HepG2 (cell line): ENCODE measurements at regions not wholly inside any gene's neighbourhood (a gene's known extent, or its start where the extent isn't known, plus 50 kb on each side); places are given as distances from the start of the nearest gene placed in this dataset.

Experiments
- ATAC-seq: fragments of 200-7000 bp; cut with Tn5 transposase; 3 replicates; pipeline ENCODE4 v1.9.1; 2020; ENCODE audit warnings: mild to moderate bottlenecking, moderate library complexity
- BruUV-seq: library from RNA; stranded (reverse); fragments of 400-500 nt; replicated peaks from 2 replicates; lab custom pipeline; 2021; lab: Mats Ljungman, UMichigan
- CTCF ChIA-PET: fragments of 300-600 bp; formaldehyde crosslinking; extraction: SDS; loops from one replicate; lab custom pipeline; 2021; ENCODE audit warnings: low total read pairs, inconsistent platforms, low intra/inter-chr PET ratio; lab: Yijun Ruan, JAX
- POLR2A ChIA-PET: fragments of 350-600 bp; sonication (Branson Sonifier 250); formaldehyde crosslinking; loops from one replicate; lab custom pipeline; 2020; ENCODE audit warnings: antibody characterized with exemption, inconsistent platforms; lab: Yijun Ruan, JAX
- DNase-seq: peaks from one replicate; pipeline ENCODE4 v3.0.0-alpha.2; 2015; ENCODE audit warnings: low spot score
- FAIRE-seq: peaks from 3 replicates; lab custom pipeline; 2011; peaks lifted over from hg19 to GRCh38; lab: Jason Lieb, UNC
- H2AFZ ChIP-seq: one replicate; pipeline ENCODE4 v1.6.1; 2011; ENCODE audit warnings: low read length, inconsistent platforms
- H3K27ac ChIP-seq: fragments of 300-600 bp; 3 replicates; pipeline ENCODE4 v1.8.0; 2011; ENCODE audit warnings: mixed run types, mild to moderate bottlenecking, mixed read lengths, low read length, inconsistent platforms; ENCODE audit not compliant: insufficient read depth; ENCODE audit errors: extremely low read length
- H3K27me3 ChIP-seq, 2 experiments: fragments of 200-600 bp in 1 of 2; 2 replicates in 1 of 2; 3 replicates in 1 of 2; pipeline versions ENCODE4 v1.6.0 to v1.8.0; 2011; ENCODE audit warnings: low read length in 2 of 2, mild to moderate bottlenecking in 2 of 2, moderate library complexity in 2 of 2, inconsistent platforms in 1 of 2; ENCODE audit not compliant: insufficient read depth in 2 of 2, control insufficient read depth in 1 of 2
- H3K36me3 ChIP-seq, 2 experiments: fragments of 200-600 bp in 1 of 2; replicated peaks in 1 of 2; 2 replicates in 1 of 2; 3 replicates in 1 of 2; pipeline versions ENCODE4 v1.5.1 to v1.8.0; 2011; ENCODE audit warnings: low read length in 2 of 2, inconsistent platforms in 1 of 2; ENCODE audit not compliant: insufficient read depth in 2 of 2, control insufficient read depth in 1 of 2
- H3K4me1 ChIP-seq: 2 replicates; pipeline ENCODE4 v1.5.1; 2012; ENCODE audit warnings: low read length, inconsistent platforms; ENCODE audit not compliant: insufficient read depth
- H3K4me2 ChIP-seq: 2 replicates; pipeline ENCODE4 v1.6.0; 2011; ENCODE audit warnings: low read depth, low read length, inconsistent platforms
- H3K4me3 ChIP-seq, 3 experiments: fragments of 200-600 bp in 1 of 3; sonication (generic), shearing (Covaris generic) in 1 of 3; replicated peaks in 1 of 3; 2 replicates each; pipeline ENCODE4 v1.5.1; 2011 to 2016; ENCODE audit warnings: low read length in 3 of 3, inconsistent platforms in 2 of 3, low read depth in 2 of 3, mild to moderate bottlenecking in 2 of 3, control low read depth in 1 of 3, mixed read lengths in 1 of 3; ENCODE audit not compliant: insufficient read depth in 1 of 3
- H3K79me2 ChIP-seq: one replicate; pipeline ENCODE4 v1.6.1; 2011; ENCODE audit warnings: low read length, inconsistent platforms; ENCODE audit not compliant: insufficient read depth
- H3K9ac ChIP-seq: 2 replicates; pipeline ENCODE4 v1.6.0; 2011; ENCODE audit warnings: mild to moderate bottlenecking, low read depth, low read length, inconsistent platforms; ENCODE audit not compliant: insufficient read depth
- H3K9me3 ChIP-seq: 2 replicates; pipeline ENCODE4 v1.5.1; 2012; ENCODE audit warnings: mild to moderate bottlenecking, low read length
- H4K20me1 ChIP-seq: 2 replicates; pipeline ENCODE4 v1.6.0; 2011; ENCODE audit warnings: inconsistent platforms, mild to moderate bottlenecking, low read length, moderate library complexity; ENCODE audit not compliant: insufficient read depth
- AKAP8 ChIP-seq: sonication (generic); formaldehyde crosslinking; IDR thresholded peaks from 2 replicates; pipeline ENCODE4 v1.5.1; 2020; ENCODE audit warnings: mild to moderate bottlenecking, missing genetic modification reagents
- HMG20A ChIP-seq: IDR thresholded peaks from 2 replicates; pipeline ENCODE4 v1.6.1; 2016; ENCODE audit warnings: borderline replicate concordance
- RCOR2 ChIP-seq: IDR thresholded peaks from 2 replicates; pipeline ENCODE4 v1.6.1; 2016; ENCODE audit warnings: missing biosample characterization, missing genetic modification reagents
- SRSF9 ChIP-seq: fragments of 200-400 bp; formaldehyde crosslinking; IDR thresholded peaks from 2 replicates; pipeline ENCODE4 v1.6.1; 2018; ENCODE audit warnings: borderline replicate concordance, mild to moderate bottlenecking, low read depth, low read length; ENCODE audit not compliant: insufficient read depth, poor library complexity, severe bottlenecking
- ZNF343 ChIP-seq: sonication (generic); formaldehyde crosslinking; IDR thresholded peaks from 2 replicates; pipeline ENCODE4 v1.4.0; 2020; ENCODE audit warnings: mild to moderate bottlenecking, missing genetic modification reagents
- ZNF367 ChIP-seq: sonication (generic); formaldehyde crosslinking; IDR thresholded peaks from 2 replicates; pipeline ENCODE4 v1.4.0; 2020; ENCODE audit warnings: missing genetic modification reagents, borderline replicate concordance
- ZNF614 ChIP-seq: IDR thresholded peaks from 2 replicates; pipeline ENCODE4 v1.6.1; 2018; ENCODE audit warnings: missing biosample characterization, missing genetic modification reagents, inconsistent platforms, borderline replicate concordance
- ZSCAN31 ChIP-seq: sonication (generic); formaldehyde crosslinking; IDR thresholded peaks from 2 replicates; pipeline ENCODE4 v1.5.0; 2020; ENCODE audit warnings: low read depth, mild to moderate bottlenecking, missing genetic modification reagents
- WGBS: methylation state at CpG from one replicate; pipeline ENCODE4 v1.1.6; 2017; ENCODE audit warnings: low lambda C conversion rate; 5-methylcytosine and 5-hydroxymethylcytosine counted together
- in situ Hi-C: cut with HindIII; loops from 2 replicates; pipeline ENCODE4 v1.10.0; 2017; ENCODE audit warnings: low pct_unique_long_range_greater_than_20kb; ENCODE audit not compliant: extremely low pct_ligation_motif_present
- intact Hi-C: fragments of 100-400 bp; cut with micrococcal nuclease; formaldehyde crosslinking; loops from one replicate; pipeline ENCODE4 v1.10.0; 2022; ENCODE audit not compliant: unreplicated experiment
- TF ChIP-seq, protein P1 (sequence below): sonication (generic); formaldehyde crosslinking; IDR thresholded peaks from 2 replicates; pipeline ENCODE4 v1.4.0; 2020; ENCODE audit warnings: missing genetic modification reagents
- TF ChIP-seq, protein P2 (sequence below): sonication (generic); formaldehyde crosslinking; conservative IDR thresholded peaks from 2 replicates; pipeline ENCODE4 v1.8.0; 2022; ENCODE audit warnings: low read depth, missing genetic modification reagents
- TF ChIP-seq, protein P3 (sequence below): sonication (generic); formaldehyde crosslinking; conservative IDR thresholded peaks from 2 replicates; pipeline ENCODE4 v1.4.0; 2020; ENCODE audit warnings: missing genetic modification reagents

DNA sequence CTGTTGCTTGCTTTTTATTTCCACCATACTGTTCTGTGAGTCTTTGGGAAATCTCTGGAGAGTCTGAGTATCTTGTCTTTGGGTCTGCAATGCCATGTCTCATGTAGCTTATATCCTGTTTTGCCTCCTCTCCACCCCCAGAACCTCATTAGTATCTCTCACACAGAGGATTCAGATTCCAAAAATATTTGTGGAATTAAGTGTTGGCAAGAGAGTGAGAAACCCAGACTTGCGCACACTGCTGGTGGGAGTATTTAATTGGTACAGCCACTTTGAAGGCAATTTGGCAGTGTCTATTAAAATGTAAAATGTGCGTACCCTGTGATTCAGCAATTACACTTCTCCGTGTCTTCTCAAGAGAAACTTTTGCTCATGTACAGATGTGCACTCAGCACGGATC lies 68.6 kb downstream of the ZNF621 start (continued):
- TF ChIP-seq, protein P1, sequence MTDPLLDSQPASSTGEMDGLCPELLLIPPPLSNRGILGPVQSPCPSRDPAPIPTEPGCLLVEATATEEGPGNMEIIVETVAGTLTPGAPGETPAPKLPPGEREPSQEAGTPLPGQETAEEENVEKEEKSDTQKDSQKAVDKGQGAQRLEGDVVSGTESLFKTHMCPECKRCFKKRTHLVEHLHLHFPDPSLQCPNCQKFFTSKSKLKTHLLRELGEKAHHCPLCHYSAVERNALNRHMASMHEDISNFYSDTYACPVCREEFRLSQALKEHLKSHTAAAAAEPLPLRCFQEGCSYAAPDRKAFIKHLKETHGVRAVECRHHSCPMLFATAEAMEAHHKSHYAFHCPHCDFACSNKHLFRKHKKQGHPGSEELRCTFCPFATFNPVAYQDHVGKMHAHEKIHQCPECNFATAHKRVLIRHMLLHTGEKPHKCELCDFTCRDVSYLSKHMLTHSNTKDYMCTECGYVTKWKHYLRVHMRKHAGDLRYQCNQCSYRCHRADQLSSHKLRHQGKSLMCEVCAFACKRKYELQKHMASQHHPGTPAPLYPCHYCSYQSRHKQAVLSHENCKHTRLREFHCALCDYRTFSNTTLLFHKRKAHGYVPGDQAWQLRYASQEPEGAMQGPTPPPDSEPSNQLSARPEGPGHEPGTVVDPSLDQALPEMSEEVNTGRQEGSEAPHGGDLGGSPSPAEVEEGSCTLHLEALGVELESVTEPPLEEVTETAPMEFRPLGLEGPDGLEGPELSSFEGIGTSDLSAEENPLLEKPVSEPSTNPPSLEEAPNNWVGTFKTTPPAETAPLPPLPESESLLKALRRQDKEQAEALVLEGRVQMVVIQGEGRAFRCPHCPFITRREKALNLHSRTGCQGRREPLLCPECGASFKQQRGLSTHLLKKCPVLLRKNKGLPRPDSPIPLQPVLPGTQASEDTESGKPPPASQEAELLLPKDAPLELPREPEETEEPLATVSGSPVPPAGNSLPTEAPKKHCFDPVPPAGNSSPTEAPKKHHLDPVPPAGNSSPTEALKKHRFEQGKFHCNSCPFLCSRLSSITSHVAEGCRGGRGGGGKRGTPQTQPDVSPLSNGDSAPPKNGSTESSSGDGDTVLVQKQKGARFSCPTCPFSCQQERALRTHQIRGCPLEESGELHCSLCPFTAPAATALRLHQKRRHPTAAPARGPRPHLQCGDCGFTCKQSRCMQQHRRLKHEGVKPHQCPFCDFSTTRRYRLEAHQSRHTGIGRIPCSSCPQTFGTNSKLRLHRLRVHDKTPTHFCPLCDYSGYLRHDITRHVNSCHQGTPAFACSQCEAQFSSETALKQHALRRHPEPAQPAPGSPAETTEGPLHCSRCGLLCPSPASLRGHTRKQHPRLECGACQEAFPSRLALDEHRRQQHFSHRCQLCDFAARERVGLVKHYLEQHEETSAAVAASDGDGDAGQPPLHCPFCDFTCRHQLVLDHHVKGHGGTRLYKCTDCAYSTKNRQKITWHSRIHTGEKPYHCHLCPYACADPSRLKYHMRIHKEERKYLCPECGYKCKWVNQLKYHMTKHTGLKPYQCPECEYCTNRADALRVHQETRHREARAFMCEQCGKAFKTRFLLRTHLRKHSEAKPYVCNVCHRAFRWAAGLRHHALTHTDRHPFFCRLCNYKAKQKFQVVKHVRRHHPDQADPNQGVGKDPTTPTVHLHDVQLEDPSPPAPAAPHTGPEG (CRISPR knock-in tag) = no peak
- TF ChIP-seq ZNF614 (CRISPR knock-in tag) (no peak), ZNF367 (no peak), SRSF9 (no peak)

DNA sequence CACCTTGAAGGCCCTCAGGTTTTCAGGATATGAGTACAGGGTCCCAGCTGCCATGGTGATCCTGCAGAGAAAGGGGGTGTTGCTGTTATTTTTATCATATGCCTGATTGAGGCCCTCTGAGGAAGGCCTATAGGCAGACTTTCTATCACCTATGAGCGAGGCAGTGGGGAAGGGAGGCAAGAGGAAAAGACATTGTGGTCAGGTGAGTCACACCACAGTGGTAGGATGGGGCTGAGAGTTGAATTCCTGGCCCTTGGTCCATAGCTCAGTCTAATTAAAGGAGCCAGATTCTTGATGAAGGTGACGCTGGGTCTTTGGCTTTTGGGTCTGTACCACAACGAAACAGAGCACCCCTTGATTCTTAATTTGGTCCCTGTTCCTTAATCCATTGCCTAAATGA lies 72.7 kb downstream of the ZNF621 start:
- ChIA-PET POLR2A (no interaction called here), CTCF (no interaction called here)
- Histone ChIP-seq H3K27ac (no peak overlapping the region), H3K79me2 (no peaks in the 10 kb centered on the region), H3K36me3 (no peaks in the 10 kb centered on the region), H3K4me1 (no peaks in the 10 kb centered on the region), H3K9ac (no peak overlapping the region), H3K9me3 (no peaks in the 10 kb centered on the region), H3K4me2 (no peak overlapping the region), H3K4me3 (no peak overlapping the region), H2AFZ (no peak overlapping the region), H3K27me3 (no peaks in the 10 kb centered on the region; a peak in 1 of 5 replicates), H4K20me1 (no peaks in the 10 kb centered on the region)
- DNase-seq (no peak), ATAC-seq (no peak), FAIRE-seq (no peak)
- WGBS = 26% methylated on average over 3 of the region's 3 CpGs
- in situ Hi-C loops (loop anchor here (25.0 kb wide), 1 partner anchor 615 kb away; no protein-coding TSS in a partner anchor), intact Hi-C loops (no loop called here)
- no TSS peak for BruUV-seq
- TF ChIP-seq AKAP8 (no peak), ZSCAN31 (no peak), RCOR2 (CRISPR knock-in tag) (no peak), ZNF343 (CRISPR knock-in tag) (no peak), HMG20A (CRISPR knock-in tag) (no peak)
- TF ChIP-seq, protein P2, sequence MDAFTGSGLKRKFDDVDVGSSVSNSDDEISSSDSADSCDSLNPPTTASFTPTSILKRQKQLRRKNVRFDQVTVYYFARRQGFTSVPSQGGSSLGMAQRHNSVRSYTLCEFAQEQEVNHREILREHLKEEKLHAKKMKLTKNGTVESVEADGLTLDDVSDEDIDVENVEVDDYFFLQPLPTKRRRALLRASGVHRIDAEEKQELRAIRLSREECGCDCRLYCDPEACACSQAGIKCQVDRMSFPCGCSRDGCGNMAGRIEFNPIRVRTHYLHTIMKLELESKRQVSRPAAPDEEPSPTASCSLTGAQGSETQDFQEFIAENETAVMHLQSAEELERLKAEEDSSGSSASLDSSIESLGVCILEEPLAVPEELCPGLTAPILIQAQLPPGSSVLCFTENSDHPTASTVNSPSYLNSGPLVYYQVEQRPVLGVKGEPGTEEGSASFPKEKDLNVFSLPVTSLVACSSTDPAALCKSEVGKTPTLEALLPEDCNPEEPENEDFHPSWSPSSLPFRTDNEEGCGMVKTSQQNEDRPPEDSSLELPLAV (CRISPR knock-in tag) = no peak
- TF ChIP-seq, protein P3, sequence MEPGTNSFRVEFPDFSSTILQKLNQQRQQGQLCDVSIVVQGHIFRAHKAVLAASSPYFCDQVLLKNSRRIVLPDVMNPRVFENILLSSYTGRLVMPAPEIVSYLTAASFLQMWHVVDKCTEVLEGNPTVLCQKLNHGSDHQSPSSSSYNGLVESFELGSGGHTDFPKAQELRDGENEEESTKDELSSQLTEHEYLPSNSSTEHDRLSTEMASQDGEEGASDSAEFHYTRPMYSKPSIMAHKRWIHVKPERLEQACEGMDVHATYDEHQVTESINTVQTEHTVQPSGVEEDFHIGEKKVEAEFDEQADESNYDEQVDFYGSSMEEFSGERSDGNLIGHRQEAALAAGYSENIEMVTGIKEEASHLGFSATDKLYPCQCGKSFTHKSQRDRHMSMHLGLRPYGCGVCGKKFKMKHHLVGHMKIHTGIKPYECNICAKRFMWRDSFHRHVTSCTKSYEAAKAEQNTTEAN = no peak
